ENCODE measurements at regions not wholly inside any gene's neighbourhood (a gene's known extent, or its start where the extent isn't known, plus 50 kb on each side); places are given as distances from the start of the nearest gene placed in this dataset.

GRCh38 chr6:33882154-33882553 lies 78.4 kb upstream of the MLN start:
- no peaks in the 10 kb centered on the region for H3K36me3 Mint-ChIP-seq
- H3K4me3 Mint-ChIP-seq, result no peak overlapping the region
- no peak overlapping the region for H3K27ac Mint-ChIP-seq
- TF ChIP-seq CTCF (IDR thresholded peaks at IDR 0.05; ENCODE audit: unreplicated experiment), result no peak
- H3K9me3 Mint-ChIP-seq, result no peaks in the 10 kb centered on the region
- peaks cover 6% of the 10 kb centered on the region for H3K4me1 Mint-ChIP-seq
- DNase-seq (ENCODE audit: low spot score in 2 of 2, unreplicated experiment in 2 of 2), result no peak
- peaks cover 48% of the 10 kb centered on the region for H3K27me3 Mint-ChIP-seq (ENCODE audit: low read depth)

- no peak for DNase-seq (ENCODE audit: low spot score in 2 of 2, unreplicated experiment in 2 of 2)
- Mint-ChIP-seq H3K27me3 (ENCODE audit: low read depth) (peaks cover 52% of the 10 kb centered on the region), H3K4me1 (no peaks in the 10 kb centered on the region), H3K9me3 (no peaks in the 10 kb centered on the region), H3K27ac (no peak overlapping the region), H3K4me3 (no peak overlapping the region), H3K36me3 (no peaks in the 10 kb centered on the region)
- no peak for TF ChIP-seq CTCF (IDR thresholded peaks at IDR 0.05; ENCODE audit: unreplicated experiment)
These were observed 77.0 kb upstream of the MLN start for GRCh38 chr6:33880766-33881165.

DNA sequence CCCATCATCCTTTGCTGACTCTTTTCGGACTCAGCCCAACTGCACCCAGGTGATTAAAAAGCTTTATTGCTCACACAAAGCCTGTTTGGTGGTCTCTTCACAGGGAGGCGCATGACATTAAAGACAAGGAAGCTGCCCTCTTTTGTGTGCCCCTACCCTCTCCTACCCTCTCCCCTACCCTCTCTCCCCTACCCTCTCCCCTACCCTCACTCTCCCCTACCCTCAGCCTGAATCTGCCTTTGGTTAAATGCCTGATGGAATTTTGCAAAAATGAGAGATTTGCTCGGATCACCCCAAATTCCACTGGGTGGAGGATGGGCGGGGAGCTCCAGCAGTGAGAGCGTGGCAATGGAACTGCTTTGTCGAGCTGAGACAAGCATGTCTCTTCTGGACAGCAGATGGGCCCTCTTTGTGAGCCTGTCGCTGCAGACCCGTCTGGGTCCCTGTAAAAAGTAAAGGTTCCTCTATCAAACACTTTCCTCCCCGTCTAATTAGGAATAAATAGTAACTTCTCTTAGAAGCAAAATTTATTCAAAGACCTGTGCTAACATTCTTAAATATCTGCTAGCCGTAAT lies 76.4 kb upstream of the MLN start:
- H3K27ac Mint-ChIP-seq, result no peak overlapping the region
- peaks cover 50% of the 10 kb centered on the region for H3K27me3 Mint-ChIP-seq (ENCODE audit: low read depth)
- H3K4me1 Mint-ChIP-seq, result no peaks in the 10 kb centered on the region
- H3K36me3 Mint-ChIP-seq, result no peaks in the 10 kb centered on the region
- H3K4me3 Mint-ChIP-seq, result no peak overlapping the region
- no peak for DNase-seq (ENCODE audit: low spot score in 2 of 2, unreplicated experiment in 2 of 2)
- no peaks in the 10 kb centered on the region for H3K9me3 Mint-ChIP-seq
- no peak for TF ChIP-seq CTCF (IDR thresholded peaks at IDR 0.05; ENCODE audit: unreplicated experiment)

GRCh38 chr6:33878562-33878961 lies 74.8 kb upstream of the MLN start:
- H3K27me3 Mint-ChIP-seq (ENCODE audit: low read depth), result peaks cover 37% of the 10 kb centered on the region
- H3K4me3 Mint-ChIP-seq, result no peak overlapping the region
- no peak for DNase-seq (ENCODE audit: low spot score in 2 of 2, unreplicated experiment in 2 of 2)
- H3K9me3 Mint-ChIP-seq, result no peaks in the 10 kb centered on the region
- no peak overlapping the region for H3K27ac Mint-ChIP-seq
- TF ChIP-seq CTCF (IDR thresholded peaks at IDR 0.05; ENCODE audit: unreplicated experiment), result no peak
- H3K36me3 Mint-ChIP-seq, result no peaks in the 10 kb centered on the region
- peaks cover 4% of the 10 kb centered on the region for H3K4me1 Mint-ChIP-seq

DNA sequence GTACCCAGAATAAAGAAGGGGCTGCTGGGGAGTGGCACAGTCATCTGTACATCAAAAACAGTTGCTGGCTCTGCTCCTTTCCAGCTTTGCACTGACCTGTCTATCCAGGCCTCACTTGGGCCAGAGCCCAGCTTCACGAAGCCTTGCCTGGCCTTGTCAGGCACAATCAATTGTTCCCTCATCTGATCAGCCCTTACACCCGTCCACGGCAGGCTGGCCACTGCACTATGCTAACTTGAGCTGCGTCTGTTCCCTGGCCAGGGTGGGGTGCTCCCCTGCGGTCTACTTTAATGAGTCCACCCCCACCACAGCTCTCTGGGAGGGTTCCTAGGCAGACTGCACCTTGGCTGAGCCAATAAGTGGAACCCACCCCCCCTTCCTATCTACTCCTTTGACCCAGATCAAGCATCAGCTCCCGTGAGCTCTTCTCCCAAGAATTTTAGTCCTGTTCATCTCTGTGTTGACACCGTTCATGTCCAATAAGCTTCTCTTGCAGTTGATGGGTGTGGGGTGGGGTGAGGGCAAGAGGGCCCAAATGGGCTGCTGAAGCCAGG lies 74.3 kb upstream of the MLN start:
- Mint-ChIP-seq H3K4me3 (no peak overlapping the region), H3K9me3 (no peaks in the 10 kb centered on the region), H3K36me3 (no peaks in the 10 kb centered on the region), H3K27ac (no peak overlapping the region), H3K27me3 (ENCODE audit: low read depth) (peaks cover 32% of the 10 kb centered on the region), H3K4me1 (peaks cover 4% of the 10 kb centered on the region)
- TF ChIP-seq CTCF (IDR thresholded peaks at IDR 0.05; ENCODE audit: unreplicated experiment), result no peak
- DNase-seq (ENCODE audit: low spot score in 2 of 2, unreplicated experiment in 2 of 2), result no peak

GRCh38 chr6:33875696-33876095 lies 71.9 kb upstream of the MLN start:
- H3K4me1 Mint-ChIP-seq, result peaks cover 7% of the 10 kb centered on the region
- H3K9me3 Mint-ChIP-seq, result no peaks in the 10 kb centered on the region
- H3K27ac Mint-ChIP-seq, result no peak overlapping the region
- DNase-seq (ENCODE audit: low spot score in 2 of 2, unreplicated experiment in 2 of 2), result no peak
- peaks cover 20% of the 10 kb centered on the region for H3K27me3 Mint-ChIP-seq (ENCODE audit: low read depth)
- H3K36me3 Mint-ChIP-seq, result no peaks in the 10 kb centered on the region
- no peak overlapping the region for H3K4me3 Mint-ChIP-seq
- TF ChIP-seq CTCF (IDR thresholded peaks at IDR 0.05; ENCODE audit: unreplicated experiment), result no peak
